GM04504 (cell line): ENCODE measurements at regions not wholly inside any gene's neighbourhood (a gene's known extent, or its start where the extent isn't known, plus 50 kb on each side); places are given as distances from the start of the nearest gene placed in this dataset.
"Not testable (repeated sequence)": the region's sequence is repeated elsewhere in the genome, so short reads cannot be mapped to it uniquely, and the experiment has no call there.

ENCODE experiments used
- DNase-seq: peaks from one replicate; pipeline ENCODE4 v3.0.0-alpha.2; 2012; ENCODE audit warnings: low read depth

GRCh38 chr12:124706363-124706762 is 139.0 kb upstream of the NCOR2 start:
- no peak for DNase-seq

- DNase-seq: no peak
Measured at GRCh38 chr12:124705545-124706138, 138.2 kb upstream of the NCOR2 start.

DNA sequence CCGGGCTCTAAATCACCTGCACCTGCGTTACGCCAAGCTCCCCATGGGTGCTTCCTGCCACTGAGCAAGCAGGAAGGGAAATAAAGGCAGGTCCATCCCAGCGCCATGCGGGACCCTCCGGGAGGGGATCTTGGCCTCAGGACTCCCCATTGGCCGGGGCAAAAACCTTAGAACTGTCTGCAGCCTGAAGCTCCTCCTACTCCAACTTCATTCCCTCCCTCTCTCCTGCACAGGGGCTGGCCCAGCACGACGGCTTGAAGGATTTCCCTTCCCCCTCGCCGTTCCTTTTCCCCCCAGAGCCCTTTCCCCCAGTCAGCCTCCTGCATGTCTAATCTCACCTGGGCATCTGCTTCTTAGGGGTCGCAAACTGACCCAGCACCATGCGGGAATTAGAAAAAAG is 137.2 kb upstream of the NCOR2 start:
- DNase-seq: no peak

DNA sequence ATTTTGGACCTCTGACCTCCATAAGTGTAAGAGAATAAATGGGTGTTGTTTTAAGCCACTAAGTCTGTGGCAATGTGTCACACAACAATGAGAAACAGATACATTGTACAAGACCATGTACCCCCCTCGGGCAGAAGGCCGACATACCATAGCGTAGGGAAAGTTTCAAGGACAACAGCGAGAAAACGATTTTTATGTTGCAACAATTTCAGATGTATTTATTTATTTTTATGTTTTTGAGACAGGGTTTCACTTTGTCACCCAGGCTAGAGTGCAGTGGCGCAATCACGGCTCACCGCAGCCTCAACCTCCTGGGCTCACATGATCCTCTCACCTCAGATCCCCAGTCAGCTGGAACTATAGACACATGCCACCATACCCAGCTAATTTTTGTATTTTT is 136.4 kb upstream of the NCOR2 start:
- no peak for DNase-seq

DNA sequence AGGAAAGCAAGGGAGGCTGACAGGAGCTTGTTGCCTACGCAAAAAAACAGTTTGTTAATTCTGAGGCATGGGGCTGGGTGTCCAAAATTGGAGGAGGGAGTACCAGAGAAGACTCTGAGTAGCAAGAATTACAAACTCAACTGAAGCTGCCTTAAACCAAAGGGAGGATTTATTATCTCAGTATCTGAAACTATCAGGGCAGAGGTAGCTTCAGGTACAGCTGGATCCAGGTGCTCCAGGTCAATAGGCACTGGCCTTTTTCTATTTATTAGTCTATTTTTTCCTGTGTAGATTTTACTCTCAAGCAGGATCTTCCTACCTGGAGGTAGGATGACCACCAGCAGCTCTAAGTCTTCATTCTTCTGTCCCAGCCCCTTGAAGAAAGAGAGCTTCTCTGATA is 135.3 kb upstream of the NCOR2 start:
- no peak for DNase-seq

GRCh38 chr12:124700810-124701592 is 133.6 kb upstream of the NCOR2 start:
- DNase-seq: no peak

DNA sequence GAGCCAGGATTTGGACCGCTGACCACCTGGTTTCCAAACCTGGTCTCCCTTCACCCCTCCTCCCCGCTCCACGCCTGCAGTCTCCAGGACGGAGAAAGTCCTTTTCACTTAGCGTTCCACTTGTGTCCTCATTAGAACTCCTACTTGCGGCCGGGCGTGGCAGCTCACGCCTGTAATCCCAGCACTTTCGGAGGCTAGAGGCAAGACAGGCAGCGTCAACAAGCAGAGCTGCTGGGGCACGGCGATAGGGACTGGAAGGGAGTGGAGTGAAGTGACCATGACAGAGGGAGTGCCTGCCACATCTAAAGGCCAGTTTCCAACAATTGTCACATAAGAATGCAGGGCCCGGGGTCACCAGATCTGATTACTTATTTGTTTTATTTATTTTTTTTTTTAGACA is 132.5 kb upstream of the NCOR2 start:
- DNase-seq: no peak

DNA sequence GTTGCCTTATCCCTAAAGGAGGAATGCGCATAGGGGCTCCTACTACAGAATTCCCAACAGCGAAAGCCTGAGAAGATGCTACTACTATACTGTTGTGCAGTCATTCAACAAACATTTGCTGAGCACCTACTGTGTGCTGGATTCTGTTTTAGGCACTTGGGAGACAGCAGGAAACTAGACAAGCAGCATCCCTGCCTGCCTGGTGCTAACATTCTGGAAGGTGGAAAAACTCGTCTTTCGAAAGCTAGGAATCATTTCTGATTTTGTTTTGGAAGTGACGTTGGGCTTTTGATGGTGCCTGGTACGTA is 131.5 kb upstream of the NCOR2 start:
- no peak for DNase-seq

- no peak for DNase-seq
Measured at GRCh38 chr12:124698211-124698997, 131.0 kb upstream of the NCOR2 start.

DNA sequence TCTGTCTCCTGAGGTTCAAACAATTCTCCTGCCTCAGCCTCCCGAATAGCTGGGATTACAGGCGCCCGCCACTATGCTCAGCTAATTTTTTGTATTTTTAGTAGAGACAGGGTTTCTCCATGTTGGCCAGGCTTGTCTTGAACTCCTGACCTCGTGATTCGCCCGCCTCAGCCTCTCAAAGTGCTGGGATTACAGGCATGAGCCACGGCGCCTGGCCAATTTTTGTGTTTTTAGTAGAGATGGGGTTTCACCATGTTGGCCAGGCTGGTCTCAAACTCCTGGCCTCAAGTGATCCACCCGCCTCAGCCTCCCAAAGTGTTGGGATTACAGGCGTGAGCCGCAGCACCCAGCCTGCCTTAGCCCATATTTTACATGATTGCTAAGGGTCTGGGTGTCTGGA is 130.3 kb upstream of the NCOR2 start:
- not testable (repeated sequence) for DNase-seq

- no peak for DNase-seq
Measured at GRCh38 chr12:124696693-124697476, 129.5 kb upstream of the NCOR2 start.

DNA sequence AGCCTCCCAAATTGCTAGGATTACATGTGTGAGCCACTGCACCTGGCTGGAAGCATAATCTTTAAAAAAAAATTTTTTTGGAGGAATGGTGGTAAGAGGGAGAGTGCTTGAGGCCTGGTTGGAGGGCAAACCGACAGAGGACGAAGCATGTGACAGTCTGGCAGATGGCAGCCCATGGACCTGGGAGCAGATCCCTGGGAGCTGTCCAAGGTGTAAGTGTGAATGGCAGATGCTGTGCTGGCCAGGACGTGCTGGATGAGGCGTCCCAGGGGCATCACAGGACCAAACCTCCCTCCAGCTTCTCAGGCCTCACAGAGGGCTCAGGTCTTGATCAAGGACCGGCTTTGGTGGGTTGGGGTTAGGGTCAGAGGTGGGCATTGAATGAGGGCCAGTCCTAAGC is 128.4 kb upstream of the NCOR2 start:
- no peak for DNase-seq

DNA sequence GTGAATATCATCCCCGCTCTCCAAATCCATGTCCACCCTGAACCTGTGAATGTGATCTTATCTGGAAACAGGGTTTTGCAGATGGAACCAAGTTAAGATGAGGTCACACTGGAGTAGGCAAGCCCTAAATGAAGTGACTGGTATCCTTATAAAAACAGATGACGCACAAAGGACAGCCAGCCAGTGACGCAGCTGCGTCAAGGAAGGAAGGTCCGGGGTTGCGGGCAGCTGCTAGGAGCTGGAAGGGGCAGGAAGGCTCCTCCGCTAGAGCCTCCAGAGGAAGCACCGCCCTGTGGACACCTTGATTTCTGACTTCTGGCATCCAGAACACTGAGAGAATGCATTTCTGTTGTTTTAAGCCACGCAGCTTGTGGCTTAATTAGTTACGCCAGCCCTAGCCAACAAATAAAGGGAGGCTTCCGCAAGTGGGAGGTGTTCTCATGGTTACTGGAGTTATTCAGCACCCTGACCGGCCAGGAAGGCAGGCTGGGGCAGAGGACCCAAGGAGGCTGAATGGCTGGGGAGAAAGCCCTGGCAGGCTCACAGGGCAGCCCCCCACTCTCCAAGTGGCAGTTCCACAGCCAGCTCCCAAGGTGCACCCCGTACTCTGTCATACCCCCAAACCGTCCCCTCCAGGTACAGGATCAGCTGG is 127.6 kb upstream of the NCOR2 start:
- DNase-seq: peak; percentile 60

DNA sequence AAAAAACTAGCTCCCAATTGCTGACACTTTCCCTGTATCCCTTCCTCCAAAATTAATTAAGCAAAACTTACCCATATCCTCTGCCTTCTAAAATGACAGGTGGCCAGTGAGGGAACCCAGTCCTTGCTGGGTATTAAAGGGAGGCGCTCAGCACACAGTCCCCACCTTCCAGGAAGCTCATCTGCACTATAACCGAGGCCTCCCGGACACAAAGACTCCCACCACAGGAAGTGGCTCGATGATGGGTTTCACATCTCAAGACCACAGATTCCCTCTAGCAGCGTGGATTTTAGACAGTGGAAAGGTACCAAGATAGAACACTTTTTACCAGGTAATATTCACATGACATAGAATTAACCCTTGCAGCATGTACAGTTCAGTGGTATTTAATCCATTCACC is 126.8 kb upstream of the NCOR2 start:
- no peak for DNase-seq

DNA sequence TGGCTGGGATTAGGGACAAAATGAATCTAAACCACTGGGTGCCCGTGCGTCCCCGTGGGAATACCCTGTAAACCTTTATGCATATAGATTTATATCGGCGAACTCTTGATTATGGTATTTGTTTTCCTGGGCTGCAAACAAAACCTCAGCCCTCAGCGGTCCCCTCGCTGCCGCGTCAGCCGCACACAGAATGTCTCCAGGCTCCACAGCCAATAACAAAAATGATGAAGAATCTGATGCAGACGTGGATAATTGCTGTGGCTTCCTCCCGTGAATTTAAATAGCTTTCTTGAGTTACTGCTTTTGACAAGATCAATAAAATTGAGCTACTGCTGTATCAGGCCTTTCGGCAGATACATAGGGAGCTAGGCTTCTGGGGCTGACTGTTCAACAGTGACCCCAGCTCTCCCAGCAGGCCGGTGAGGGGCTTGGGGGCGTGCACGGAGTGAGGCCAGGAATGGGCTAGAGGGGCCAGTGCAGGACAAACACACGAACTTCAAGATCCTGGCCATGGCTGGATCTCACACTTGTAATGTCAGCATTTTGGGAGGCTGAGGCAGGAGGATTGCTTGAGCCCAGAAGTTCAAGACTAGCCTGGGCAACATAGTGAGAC is 125.8 kb upstream of the NCOR2 start:
- DNase-seq: no peak

GRCh38 chr12:124692443-124692842 is 125.0 kb upstream of the NCOR2 start:
- DNase-seq: no peak

DNA sequence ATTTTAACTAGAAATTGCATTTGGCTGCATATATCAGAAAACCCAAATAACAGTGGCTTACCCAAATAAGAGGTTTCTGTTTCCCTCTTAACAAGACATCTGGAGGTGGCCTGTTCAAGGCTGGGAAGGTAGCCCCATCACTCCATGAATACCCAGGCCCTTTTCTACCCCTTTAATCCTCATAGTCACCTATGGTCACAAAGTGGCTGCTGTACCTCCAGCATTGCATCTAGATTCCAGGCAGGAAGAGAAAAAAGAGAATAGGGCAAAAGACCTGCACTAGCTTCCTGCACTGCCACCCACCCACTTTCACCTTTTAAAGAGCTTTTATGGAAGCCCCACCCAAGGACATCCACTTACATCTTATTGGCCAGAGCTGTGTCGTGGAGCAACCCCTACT is 124.0 kb upstream of the NCOR2 start:
- DNase-seq: no peak

DNA sequence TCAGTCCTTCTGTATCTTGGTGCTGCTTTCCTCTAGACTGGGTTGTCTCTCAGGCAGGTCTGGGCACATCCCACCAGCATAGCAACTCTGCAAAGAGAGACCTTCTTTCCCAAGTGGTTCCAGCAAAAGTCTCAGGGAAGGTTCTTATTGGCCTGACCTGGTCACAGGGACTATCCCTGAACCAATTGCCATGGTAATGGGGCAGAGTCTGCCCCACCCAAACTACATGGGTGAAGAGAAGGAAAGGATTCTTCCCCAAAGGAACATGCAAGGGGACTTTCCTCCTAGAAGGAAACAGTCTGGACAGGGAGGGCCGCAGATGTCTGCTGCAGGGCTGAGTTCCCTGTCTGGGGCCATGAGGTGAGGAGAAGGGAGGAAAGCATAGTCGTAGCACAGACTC is 122.2 kb upstream of the NCOR2 start:
- DNase-seq: no peak

- no peak for DNase-seq
Measured at GRCh38 chr12:124688356-124688992, 121.1 kb upstream of the NCOR2 start.

GRCh38 chr12:124687917-124688316 is 120.5 kb upstream of the NCOR2 start:
- DNase-seq: no peak
